NCI-H446 (cell line): ENCODE measurements at regions not wholly inside any gene's neighbourhood (a gene's known extent, or its start where the extent isn't known, plus 50 kb on each side); places are given as distances from the start of the nearest gene placed in this dataset.
A peak's percentile ranks its signal among the peaks of the same experiment; 100 is the strongest.
"Not testable (repeated sequence)": the region's sequence is repeated elsewhere in the genome, so short reads cannot be mapped to it uniquely, and the experiment has no call there.

Experiments used
- DNase-seq, 2 experiments: peaks; one replicate each; lab custom pipeline; 2025; lab: John Stamatoyannopoulos, UW

GRCh38 chr13:59300355-59301173 is 863.2 kb downstream of the DIAPH3 start:
- DNase-seq: no peak

DNA sequence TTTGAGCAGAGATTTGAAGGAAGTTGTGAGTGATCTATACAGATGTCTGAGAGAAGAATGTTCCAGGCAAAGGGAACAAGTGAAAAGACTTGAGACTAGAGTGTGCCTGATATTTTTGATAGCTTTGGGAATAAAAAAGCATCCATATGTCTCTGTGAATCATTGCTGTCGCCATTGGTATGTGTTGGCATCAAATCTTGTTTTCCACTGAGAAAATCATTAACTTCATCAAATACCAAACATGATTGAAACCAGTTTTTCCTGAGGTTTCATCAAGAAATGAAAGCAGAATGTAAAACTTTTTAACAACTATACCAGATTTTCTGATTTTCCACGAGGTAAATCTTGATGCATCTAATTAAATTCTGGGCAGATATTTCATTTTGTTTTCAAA is 862.6 kb downstream of the DIAPH3 start:
- peak in 1 of 2 experiments; percentile 1 for DNase-seq

DNA sequence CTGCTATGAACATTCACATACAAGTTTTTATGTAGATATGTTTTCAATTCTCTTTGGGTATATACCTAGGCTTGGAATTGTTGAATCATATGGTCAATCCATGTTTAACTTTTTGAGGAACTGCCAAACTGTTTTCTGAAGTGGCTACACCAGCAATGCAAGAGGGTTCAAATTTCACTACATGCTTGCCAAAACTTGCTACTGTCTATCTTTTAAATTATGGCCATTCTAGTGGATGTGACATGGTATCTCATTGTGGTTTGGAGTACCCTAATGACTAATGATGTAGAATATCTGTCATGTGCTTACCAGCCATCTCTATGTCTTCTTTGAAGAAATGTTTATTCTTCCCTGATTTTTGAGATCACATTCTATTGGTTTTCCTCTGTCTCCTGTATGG is 860.3 kb downstream of the DIAPH3 start:
- DNase-seq: no peak

- DNase-seq: peak in 1 of 2 experiments; percentile 29
Observed at GRCh38 chr13:59304596-59304995, 859.1 kb downstream of the DIAPH3 start.

GRCh38 chr13:59305896-59306295 is 857.8 kb downstream of the DIAPH3 start:
- DNase-seq: no peak

DNA sequence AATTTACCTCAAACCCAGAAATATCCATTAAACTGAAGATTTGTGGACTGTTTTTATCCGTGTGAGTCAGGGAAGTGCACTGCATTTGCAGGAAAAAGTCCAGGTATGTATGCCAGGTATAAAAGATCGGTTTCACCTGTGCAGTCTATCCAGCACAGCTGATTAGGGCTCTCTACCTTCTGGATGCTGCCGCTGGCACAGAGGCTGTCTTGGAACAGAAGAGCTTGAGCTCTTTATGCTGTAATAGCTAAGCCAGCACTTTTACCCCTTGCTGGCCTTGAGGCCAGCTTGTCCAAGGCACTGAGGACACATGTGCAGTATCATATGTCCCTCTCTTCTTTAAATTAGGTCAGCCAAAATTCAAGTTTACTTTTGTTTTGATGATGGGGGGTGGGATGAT is 851.0 kb downstream of the DIAPH3 start:
- DNase-seq: no peak

GRCh38 chr13:59318320-59318930 is 845.3 kb downstream of the DIAPH3 start:
- DNase-seq: peak; percentile 58 to 79

GRCh38 chr13:59319276-59319675 is 844.5 kb downstream of the DIAPH3 start:
- DNase-seq: no peak

GRCh38 chr13:59320021-59320420 is 843.7 kb downstream of the DIAPH3 start:
- DNase-seq: no peak

DNA sequence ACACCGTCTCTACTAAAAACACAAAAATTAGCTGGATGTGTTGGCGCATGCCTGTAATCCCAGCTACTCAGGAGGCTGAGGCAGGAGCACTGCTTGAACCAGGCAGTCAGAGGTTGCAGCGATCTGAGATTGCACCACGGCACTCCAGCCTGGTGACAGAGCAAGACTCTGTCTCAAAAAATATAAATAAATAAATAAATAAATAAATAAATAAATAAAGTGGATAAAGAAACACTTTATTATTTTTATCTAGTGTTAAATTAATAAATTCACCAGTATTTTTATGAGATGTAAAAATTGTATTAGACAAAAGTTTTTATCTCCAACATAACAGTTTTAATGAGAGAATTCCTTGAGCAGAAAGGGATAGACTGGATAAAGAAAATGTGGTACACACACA is 839.3 kb downstream of the DIAPH3 start:
- DNase-seq: not testable (repeated sequence)

DNA sequence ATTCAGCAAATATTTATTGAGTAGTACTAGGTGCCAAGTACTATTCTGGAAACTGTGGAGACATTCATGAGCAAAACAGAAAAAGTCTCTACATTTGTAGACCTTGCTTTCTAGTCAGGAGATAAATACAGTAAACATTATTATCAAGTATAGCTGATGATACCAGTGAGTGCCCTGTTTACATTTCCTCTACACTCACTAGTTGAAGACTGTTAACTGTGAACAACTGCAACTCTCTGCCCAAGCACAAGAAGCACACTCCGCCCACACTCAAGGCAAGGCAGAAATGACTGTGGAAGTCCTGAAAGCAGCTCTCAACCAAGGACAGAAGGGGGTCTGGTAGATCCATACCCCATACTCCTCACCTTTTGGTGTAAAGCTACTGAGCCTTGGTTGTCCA is 837.0 kb downstream of the DIAPH3 start:
- DNase-seq: no peak

- no peak for DNase-seq
Observed at GRCh38 chr13:59330764-59331163, 833.0 kb downstream of the DIAPH3 start.

DNA sequence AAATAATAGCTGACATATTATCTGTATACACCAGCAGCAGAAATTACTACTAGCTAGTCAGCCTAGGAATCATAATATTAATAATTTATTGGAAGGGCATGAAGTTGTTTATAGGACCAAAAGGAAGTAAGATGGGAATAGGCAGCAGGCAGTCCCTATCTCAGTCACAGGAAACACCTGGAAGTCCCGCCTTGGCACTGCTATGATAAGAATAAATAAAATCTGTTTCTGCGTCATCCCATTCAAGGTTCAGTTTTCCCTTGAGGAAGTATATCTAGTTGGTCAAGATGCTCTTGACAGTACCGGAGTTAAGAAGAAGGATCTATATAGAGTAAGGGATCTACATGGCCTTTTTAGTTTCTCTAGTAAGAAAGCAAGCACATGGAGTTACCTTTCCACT is 830.8 kb downstream of the DIAPH3 start:
- DNase-seq: no peak

DNA sequence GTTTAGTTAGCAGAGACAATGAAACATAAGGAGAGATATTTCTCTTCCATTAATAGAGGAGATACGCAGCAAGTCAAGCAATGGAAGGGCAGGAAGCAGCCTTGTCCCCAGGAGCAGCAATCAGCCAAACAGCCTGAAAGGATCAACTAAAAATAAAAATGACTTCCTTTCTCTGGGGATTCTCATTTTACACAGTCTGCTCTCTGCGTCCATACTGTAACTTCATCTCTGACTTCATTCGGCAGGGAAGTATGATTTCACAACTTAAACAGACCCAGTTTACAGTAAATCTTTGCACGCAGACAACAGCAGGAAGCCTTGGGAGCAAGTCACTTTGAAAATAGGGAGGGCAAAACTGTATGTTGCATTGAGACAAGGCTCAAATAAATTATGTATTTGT is 826.7 kb downstream of the DIAPH3 start:
- no peak for DNase-seq

GRCh38 chr13:59340151-59340550 is 823.6 kb downstream of the DIAPH3 start:
- DNase-seq: no peak

DNA sequence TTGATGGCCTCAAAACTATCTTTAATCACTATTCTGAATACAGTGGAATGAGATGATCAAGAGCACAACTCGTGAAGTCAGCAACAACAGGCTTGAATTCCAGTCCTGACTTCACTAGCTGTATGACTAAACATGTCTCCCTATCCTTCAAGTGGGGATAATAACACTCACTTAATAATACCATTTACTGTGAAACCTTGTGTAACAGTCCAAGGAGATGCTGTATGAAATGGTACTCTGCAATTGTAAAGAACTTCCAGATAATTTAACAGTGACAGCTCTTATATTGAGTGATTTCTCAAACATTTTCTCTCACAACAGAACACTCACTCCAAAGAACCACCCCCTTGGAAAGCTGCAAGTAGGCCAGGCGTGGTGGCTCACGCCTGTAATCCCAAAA is 823.1 kb downstream of the DIAPH3 start:
- DNase-seq: no peak

DNA sequence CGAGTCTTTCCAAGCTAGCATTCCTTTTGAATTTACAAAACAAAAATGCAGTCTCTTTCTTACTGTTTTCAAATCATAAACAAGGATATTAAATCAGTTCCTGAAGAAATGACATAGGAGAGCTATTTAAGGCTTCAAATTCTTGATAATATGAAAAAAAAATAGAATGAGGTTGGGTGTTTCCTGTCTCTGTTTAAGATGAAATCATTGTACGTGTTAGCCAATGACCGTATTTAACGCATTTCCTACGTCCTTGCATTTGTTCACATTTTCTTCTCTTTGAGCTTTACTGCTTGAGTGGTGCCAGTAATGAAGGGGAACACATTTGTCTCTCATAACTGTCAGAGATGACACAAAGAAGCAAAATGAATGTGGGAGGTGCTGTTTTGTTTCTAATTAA is 821.3 kb downstream of the DIAPH3 start:
- no peak for DNase-seq

DNA sequence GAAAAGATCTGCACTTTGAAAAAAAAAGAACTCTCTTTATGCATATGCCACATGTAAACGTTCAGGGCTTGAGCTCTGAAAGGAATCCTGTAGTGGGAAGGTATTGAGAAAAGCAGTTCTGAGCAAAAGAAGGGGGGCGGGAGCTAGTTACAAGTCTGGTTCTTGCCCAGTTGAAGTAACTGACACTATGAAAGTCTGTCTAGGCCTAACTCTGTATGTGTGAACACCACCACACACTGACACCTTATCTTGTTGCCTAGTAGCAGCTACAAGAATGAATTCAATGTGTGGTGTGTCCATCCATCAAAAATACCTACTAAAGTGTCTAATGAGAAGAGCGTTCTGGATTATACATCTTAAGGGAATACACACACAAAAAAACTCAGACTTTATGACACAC is 820.6 kb downstream of the DIAPH3 start:
- no peak for DNase-seq

DNA sequence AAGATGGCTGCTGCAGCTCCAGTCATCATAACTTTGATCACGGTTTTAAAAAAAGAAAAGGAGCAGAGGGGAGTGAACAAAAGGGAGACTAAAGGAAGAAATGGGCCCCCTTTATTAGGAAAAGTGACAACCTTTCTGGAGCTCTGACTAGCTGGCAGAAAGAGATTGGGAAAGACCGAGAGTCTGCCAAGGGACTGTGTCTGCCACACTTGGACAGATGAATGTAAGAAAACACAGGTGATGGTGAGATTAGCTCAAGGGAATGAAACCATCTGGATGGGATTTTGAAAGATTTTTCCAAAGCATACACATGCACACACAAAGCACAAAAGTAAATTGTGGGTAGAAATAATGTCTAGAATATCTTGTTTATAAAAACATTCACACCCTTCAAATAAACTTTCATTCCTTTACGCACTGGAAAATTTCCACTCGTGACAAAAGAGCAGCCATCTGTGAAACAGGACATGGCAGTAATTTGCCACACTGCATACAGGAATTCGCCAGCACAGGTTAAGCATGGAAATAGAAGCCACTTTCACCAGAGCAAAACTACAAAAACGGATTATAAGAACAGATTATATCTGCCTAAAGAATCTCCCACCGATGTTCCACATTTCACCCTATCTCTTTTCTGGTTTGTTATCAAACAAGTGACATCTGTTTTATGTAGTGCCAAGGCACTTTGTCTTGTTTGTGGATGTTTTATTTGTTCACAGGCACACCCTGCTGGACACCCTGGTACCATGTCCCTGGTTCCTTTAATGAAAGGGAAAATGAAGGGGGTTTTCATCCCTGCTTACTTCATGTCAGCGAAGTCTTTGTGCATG is 819.5 kb downstream of the DIAPH3 start:
- DNase-seq: no peak

GRCh38 chr13:59345311-59345710 is 818.4 kb downstream of the DIAPH3 start:
- DNase-seq: peak in 1 of 2 experiments; percentile 53

- no peak for DNase-seq
Observed at GRCh38 chr13:59346999-59347723, 816.6 kb downstream of the DIAPH3 start.

DNA sequence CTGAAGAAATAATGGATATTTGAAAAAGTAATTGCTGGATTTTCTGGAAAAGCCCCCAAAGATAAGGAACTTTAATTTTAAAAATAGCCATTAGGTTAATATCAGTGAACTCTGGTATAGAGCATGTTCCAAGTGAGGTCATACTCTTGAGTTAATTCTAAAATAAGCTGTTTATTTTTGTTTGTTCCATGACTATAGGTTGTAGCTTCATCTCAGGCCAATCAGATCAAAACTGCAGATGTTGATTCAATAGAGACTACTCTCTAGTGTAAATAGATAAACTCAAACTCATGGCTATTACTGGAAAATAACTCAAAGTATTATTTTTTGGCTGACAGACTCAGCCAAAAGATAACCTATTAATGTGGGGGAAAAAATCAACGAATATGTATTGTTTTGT is 815.1 kb downstream of the DIAPH3 start:
- no peak for DNase-seq
